ENCODE measurements at regions not wholly inside any gene's neighbourhood (a gene's known extent, or its start where the extent isn't known, plus 50 kb on each side); places are given as distances from the start of the nearest gene placed in this dataset.

- no peak for FAIRE-seq
Observed at GRCh38 chr16:18060351-18060750, 276.2 kb downstream of the NPIPA8 start.

GRCh38 chr16:18059577-18059976 is 277.0 kb downstream of the NPIPA8 start:
- ChIA-PET CTCF (ENCODE audit: low intra/inter-chr PET ratio, low total read pairs) (no interaction called here), POLR2A (no interaction called here)
- no peak for DNase-seq (ENCODE audit: low spot score)
- Histone ChIP-seq H3K4me1 (ENCODE audit: insufficient read depth, low read length) (no peaks in the 10 kb centered on the region), H2AFZ (ENCODE audit: low read length) (no peak overlapping the region), H4K20me1 (ENCODE audit: insufficient read depth, low read length) (no peaks in the 10 kb centered on the region), H3K27me3 (ENCODE audit: control insufficient read depth in 1 of 2, insufficient read depth in 2 of 2, low read length in 2 of 2) (peaks cover 5 to 41% of the 10 kb centered on the region in 2 experiments; a peak in 4 of 5 replicates), H3K4me2 (ENCODE audit: low read depth, low read length) (no peak overlapping the region), H3K4me3 (replicated peaks in 1 of 3; ENCODE audit: insufficient read depth in 1 of 3, low read depth in 2 of 3, low read length in 3 of 3) (no peak overlapping the region), H3K9ac (ENCODE audit: insufficient read depth, low read depth, low read length) (no peak overlapping the region), H3K79me2 (ENCODE audit: insufficient read depth, low read length) (no peaks in the 10 kb centered on the region), H3K36me3 (replicated peaks in 1 of 2; ENCODE audit: control insufficient read depth in 1 of 2, insufficient read depth in 2 of 2, low read length in 2 of 2) (no peaks in the 10 kb centered on the region), H3K9me3 (ENCODE audit: low read length) (no peaks in the 10 kb centered on the region), H3K27ac (ENCODE audit: extremely low read length, insufficient read depth, low read length) (no peak overlapping the region)
- intact Hi-C loops (cut with micrococcal nuclease; ENCODE audit: unreplicated experiment): no loop called here
- in situ Hi-C loops (cut with HindIII; ENCODE audit: extremely low pct_ligation_motif_present, low pct_unique_long_range_greater_than_20kb): no loop called here
- BruUV-seq (replicated peaks): no TSS peak
- no peak for ATAC-seq
- TF ChIP-seq ZFP36L1 (CRISPR knock-in tag; IDR thresholded peaks at IDR 0.05) (no peak), MAFK (conservative IDR thresholded peaks at IDR 0.05 in 1 of 2, IDR thresholded peaks at IDR 0.05 in 1 of 2; ENCODE audit: low read length in 2 of 2) (peak; percentile 64 to 75; a peak in 3 of 4 replicates), MAFF (IDR thresholded peaks at IDR 0.05; ENCODE audit: low read depth, low read length) (peak; percentile 53; the same call in 1 of the 2 replicates), ZNF292 (CRISPR knock-in tag; IDR thresholded peaks at IDR 0.05; ENCODE audit: borderline replicate concordance, low read depth) (no peak), NR1H2 (CRISPR knock-in tag; IDR thresholded peaks at IDR 0.05; ENCODE audit: borderline replicate concordance, low read depth) (no peak), ZNF230 (CRISPR knock-in tag; IDR thresholded peaks at IDR 0.05) (no peak)
- no peak for FAIRE-seq
- 4% methylated on average over 6 of the region's 6 CpGs for WGBS (ENCODE audit: low lambda C conversion rate)

More at GRCh38 chr16:18060351-18060750, 276.2 kb downstream of the NPIPA8 start:
- no peaks in the 10 kb centered on the region for H3K4me1 ChIP-seq (ENCODE audit: insufficient read depth, low read length)
- no peaks in the 10 kb centered on the region for H3K36me3 ChIP-seq (replicated peaks in 1 of 2; ENCODE audit: control insufficient read depth in 1 of 2, insufficient read depth in 2 of 2, low read length in 2 of 2)
- intact Hi-C loops (cut with micrococcal nuclease; ENCODE audit: unreplicated experiment) (no loop called here), in situ Hi-C loops (cut with HindIII; ENCODE audit: extremely low pct_ligation_motif_present, low pct_unique_long_range_greater_than_20kb) (no loop called here)
- no peak overlapping the region for H2AFZ ChIP-seq (ENCODE audit: low read length)
- no peaks in the 10 kb centered on the region for H3K79me2 ChIP-seq (ENCODE audit: insufficient read depth, low read length)
- H3K9ac ChIP-seq (ENCODE audit: insufficient read depth, low read depth, low read length): no peak overlapping the region
- no peaks in the 10 kb centered on the region for H3K9me3 ChIP-seq (ENCODE audit: low read length)
- ChIA-PET CTCF (ENCODE audit: low intra/inter-chr PET ratio, low total read pairs) (no interaction called here), POLR2A (no interaction called here)
- ATAC-seq (no peak), DNase-seq (ENCODE audit: low spot score) (no peak)
- H3K4me3 ChIP-seq (replicated peaks in 1 of 3; ENCODE audit: insufficient read depth in 1 of 3, low read depth in 2 of 3, low read length in 3 of 3): no peak overlapping the region
- H3K27me3 ChIP-seq (ENCODE audit: control insufficient read depth in 1 of 2, insufficient read depth in 2 of 2, low read length in 2 of 2): peaks cover 5 to 41% of the 10 kb centered on the region in 2 experiments; a peak in 4 of 5 replicates
- no TSS peak for BruUV-seq (replicated peaks)
- no peak overlapping the region for H3K27ac ChIP-seq (ENCODE audit: extremely low read length, insufficient read depth, low read length)
- TF ChIP-seq SAP130 (CRISPR knock-in tag; IDR thresholded peaks at IDR 0.05; ENCODE audit: low read depth) (no peak), GABPA (IDR thresholded peaks at IDR 0.05; ENCODE audit: low read depth, low read length) (0 out of 2 replicates have a peak, but pooled peaks have one; percentile 6), GABPA (CRISPR knock-in tag; IDR thresholded peaks at IDR 0.05; ENCODE audit: low read depth) (no peak)
- WGBS (ENCODE audit: low lambda C conversion rate): 0% methylated on average over 7 of the region's 7 CpGs
- no peak overlapping the region for H3K4me2 ChIP-seq (ENCODE audit: low read depth, low read length)
- H4K20me1 ChIP-seq (ENCODE audit: insufficient read depth, low read length): no peaks in the 10 kb centered on the region

Measured in HepG2 (cell line).